NT2/D1 (cell line): ENCODE measurements at regions not wholly inside any gene's neighbourhood (a gene's known extent, or its start where the extent isn't known, plus 50 kb on each side); places are given as distances from the start of the nearest gene placed in this dataset.

Source experiments
- DNase-seq: peaks from one replicate; pipeline ENCODE4 v3.0.0-alpha.2; 2011; ENCODE audit warnings: low read depth, low spot score
- H3K27me3 ChIP-seq: 2 replicates; pipeline ENCODE4 v1.6.0; 2011; ENCODE audit warnings: mild to moderate bottlenecking; ENCODE audit not compliant: insufficient read length, insufficient read depth
- H3K36me3 ChIP-seq: 2 replicates; pipeline ENCODE4 v1.6.1; 2011; ENCODE audit warnings: mild to moderate bottlenecking, low read length, mixed read lengths; ENCODE audit not compliant: insufficient read depth, insufficient read length
- H3K4me1 ChIP-seq: 2 replicates; pipeline ENCODE4 v1.5.1; 2011; ENCODE audit not compliant: insufficient read depth, insufficient read length
- H3K4me3 ChIP-seq: 2 replicates; pipeline ENCODE4 v1.5.1; 2011; ENCODE audit warnings: low read depth; ENCODE audit not compliant: insufficient read length
- H3K9ac ChIP-seq: 2 replicates; pipeline ENCODE4 v1.6.0; 2011; ENCODE audit warnings: low read depth; ENCODE audit not compliant: insufficient read length
- H3K9me3 ChIP-seq: 2 replicates; pipeline ENCODE4 v1.5.1; 2011; ENCODE audit warnings: mild to moderate bottlenecking, low read length; ENCODE audit not compliant: insufficient read depth
- SUZ12 ChIP-seq: IDR thresholded peaks from 2 replicates; pipeline ENCODE4 v1.6.1; 2011; ENCODE audit not compliant: insufficient read length, insufficient read depth; ENCODE audit errors: extremely low read depth
- YY1 ChIP-seq: IDR thresholded peaks from 2 replicates; pipeline ENCODE4 v1.6.1; 2011; ENCODE audit not compliant: insufficient read length, insufficient read depth
- ZNF274 ChIP-seq: IDR thresholded peaks from 2 replicates; pipeline ENCODE4 v1.6.1; 2011; ENCODE audit warnings: mild to moderate bottlenecking, low read depth, low read length

- no peaks in the 10 kb centered on the region for H3K36me3 ChIP-seq
- no peaks in the 10 kb centered on the region for H3K27me3 ChIP-seq
- no peaks in the 10 kb centered on the region for H3K9me3 ChIP-seq
- TF ChIP-seq ZNF274 (no peak), YY1 (no peak), SUZ12 (no peak)
- H3K4me3 ChIP-seq, result no peak overlapping the region
- peak; percentile 57 for DNase-seq
- H3K9ac ChIP-seq, result no peak overlapping the region
- peaks cover 25% of the 10 kb centered on the region for H3K4me1 ChIP-seq
Measured at GRCh38 chr16:85275533-85276249, 163.4 kb upstream of the CIBAR2 start.

GRCh38 chr16:85276258-85276657 is 164.0 kb upstream of the CIBAR2 start:
- TF ChIP-seq SUZ12 (no peak), YY1 (no peak), ZNF274 (no peak)
- H3K27me3 ChIP-seq, result no peaks in the 10 kb centered on the region
- H3K4me3 ChIP-seq, result no peak overlapping the region
- H3K36me3 ChIP-seq, result no peaks in the 10 kb centered on the region
- no peak overlapping the region for H3K9ac ChIP-seq
- H3K4me1 ChIP-seq, result peaks cover 25% of the 10 kb centered on the region
- DNase-seq, result no peak
- H3K9me3 ChIP-seq, result no peaks in the 10 kb centered on the region

- Histone ChIP-seq H3K36me3 (no peaks in the 10 kb centered on the region), H3K9me3 (no peaks in the 10 kb centered on the region), H3K4me1 (peaks cover 25% of the 10 kb centered on the region), H3K9ac (no peak overlapping the region), H3K4me3 (no peak overlapping the region), H3K27me3 (no peaks in the 10 kb centered on the region)
- no peak for TF ChIP-seq SUZ12
- TF ChIP-seq YY1, result no peak
- no peak for TF ChIP-seq ZNF274
- DNase-seq, result no peak
Measured at GRCh38 chr16:85276721-85277120, 164.4 kb upstream of the CIBAR2 start.

GRCh38 chr16:85278839-85279238 is 166.6 kb upstream of the CIBAR2 start:
- DNase-seq, result no peak
- Histone ChIP-seq H3K4me1 (peaks cover 23% of the 10 kb centered on the region), H3K9ac (no peak overlapping the region), H3K27me3 (no peaks in the 10 kb centered on the region), H3K9me3 (no peaks in the 10 kb centered on the region), H3K4me3 (no peak overlapping the region), H3K36me3 (no peaks in the 10 kb centered on the region)
- TF ChIP-seq ZNF274 (no peak), SUZ12 (no peak), YY1 (no peak)

- no peaks in the 10 kb centered on the region for H3K36me3 ChIP-seq
- DNase-seq, result no peak
- H3K27me3 ChIP-seq, result no peaks in the 10 kb centered on the region
- no peaks in the 10 kb centered on the region for H3K9me3 ChIP-seq
- no peak overlapping the region for H3K9ac ChIP-seq
- no peak overlapping the region for H3K4me3 ChIP-seq
- TF ChIP-seq ZNF274 (no peak), YY1 (no peak), SUZ12 (no peak)
- H3K4me1 ChIP-seq, result peaks cover 21% of the 10 kb centered on the region
Measured at GRCh38 chr16:85279402-85279801, 167.1 kb upstream of the CIBAR2 start.

DNA sequence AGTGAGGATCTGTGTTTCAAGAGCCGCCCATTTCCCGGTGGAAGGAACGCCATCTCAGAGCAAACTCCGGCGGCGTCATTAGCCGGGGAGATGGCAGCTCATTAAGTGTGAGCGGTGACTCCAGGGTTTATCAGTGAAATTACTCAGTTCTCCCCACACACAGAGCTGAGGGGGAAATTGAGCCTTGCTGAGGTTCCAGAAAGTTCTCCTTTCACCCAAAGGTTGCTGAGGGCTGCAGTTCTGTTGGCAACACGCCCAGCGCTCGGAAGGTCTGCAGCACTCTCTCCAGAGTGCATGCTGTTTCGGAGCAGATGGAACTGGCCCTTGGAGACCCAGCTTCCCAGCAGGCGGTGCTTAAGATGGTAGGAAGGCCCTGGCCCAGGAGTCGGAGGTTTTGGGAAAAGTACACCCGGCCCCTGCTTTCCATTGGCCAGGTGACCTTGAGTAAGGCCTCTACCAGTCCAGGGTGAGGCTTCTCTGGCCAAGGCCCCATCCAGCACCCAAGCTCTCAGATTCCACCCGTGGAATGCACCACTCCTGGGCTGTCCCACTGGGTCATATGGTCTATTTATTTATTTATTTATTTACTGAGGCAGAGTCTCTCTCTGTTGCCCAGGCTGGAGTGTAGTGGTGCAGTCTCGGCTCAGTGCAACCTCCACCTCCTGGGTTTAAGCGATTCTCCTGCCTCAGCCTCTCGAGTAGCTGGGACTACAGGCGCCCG is 167.7 kb upstream of the CIBAR2 start:
- Histone ChIP-seq H3K36me3 (no peaks in the 10 kb centered on the region), H3K9me3 (no peaks in the 10 kb centered on the region), H3K27me3 (no peaks in the 10 kb centered on the region), H3K4me3 (no peak overlapping the region), H3K4me1 (peaks cover 16% of the 10 kb centered on the region), H3K9ac (no peak overlapping the region)
- no peak for TF ChIP-seq YY1
- no peak for TF ChIP-seq SUZ12
- no peak for TF ChIP-seq ZNF274
- no peak for DNase-seq

- H3K9ac ChIP-seq, result no peak overlapping the region
- H3K27me3 ChIP-seq, result no peaks in the 10 kb centered on the region
- no peak overlapping the region for H3K4me3 ChIP-seq
- TF ChIP-seq SUZ12 (no peak), ZNF274 (no peak), YY1 (no peak)
- H3K4me1 ChIP-seq, result peaks cover 9% of the 10 kb centered on the region
- no peaks in the 10 kb centered on the region for H3K36me3 ChIP-seq
- DNase-seq, result no peak
- no peaks in the 10 kb centered on the region for H3K9me3 ChIP-seq
Measured at GRCh38 chr16:85281181-85281580, 168.9 kb upstream of the CIBAR2 start.
